ENCODE measurements at regions not wholly inside any gene's neighbourhood (a gene's known extent, or its start where the extent isn't known, plus 50 kb on each side); places are given as distances from the start of the nearest gene placed in this dataset.
"Not testable (repeated sequence)": the region's sequence is repeated elsewhere in the genome, so short reads cannot be mapped to it uniquely, and the experiment has no call there.

DNA sequence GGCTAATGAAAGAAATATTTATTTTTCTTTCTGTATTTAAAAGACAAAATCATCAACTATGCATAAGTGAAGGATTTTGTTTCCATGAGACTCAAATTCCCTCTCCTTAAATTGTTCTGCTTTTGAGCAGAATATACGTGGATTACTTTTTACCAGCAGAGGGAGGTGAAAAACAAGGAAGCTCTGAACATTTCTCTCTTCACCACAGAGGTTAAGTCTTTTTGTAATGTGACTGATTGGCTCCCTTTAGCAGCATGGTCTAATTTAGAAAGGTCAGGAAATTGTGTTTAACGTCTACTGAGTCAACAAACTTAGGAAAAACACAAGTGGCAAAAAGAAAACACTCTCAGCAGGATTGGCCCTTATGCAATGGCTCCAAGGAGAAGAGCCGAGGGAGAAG lies 55.1 kb upstream of the F9 start:
- DNase-seq = no peak

DNA sequence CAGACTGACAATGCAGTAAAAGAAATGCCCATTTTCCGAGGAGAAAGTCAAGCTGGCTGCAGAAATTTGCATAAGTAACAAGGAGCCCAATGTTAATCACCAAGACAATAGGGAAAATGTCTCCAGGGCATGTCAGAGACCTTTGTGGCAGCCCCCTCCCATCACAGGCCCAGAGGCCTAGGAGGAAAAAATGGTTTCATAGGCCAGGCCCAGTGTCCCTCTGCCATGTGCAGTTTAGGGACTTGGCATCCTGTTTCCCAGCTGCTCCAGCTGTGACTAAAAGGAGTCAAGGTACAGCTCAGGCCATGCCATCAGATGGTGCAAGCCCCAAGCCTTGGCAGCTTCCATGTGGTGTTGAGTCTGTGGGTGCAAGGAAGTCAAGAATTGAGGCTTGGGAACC lies 68.6 kb upstream of the F9 start:
- not testable (repeated sequence) for DNase-seq

DNA sequence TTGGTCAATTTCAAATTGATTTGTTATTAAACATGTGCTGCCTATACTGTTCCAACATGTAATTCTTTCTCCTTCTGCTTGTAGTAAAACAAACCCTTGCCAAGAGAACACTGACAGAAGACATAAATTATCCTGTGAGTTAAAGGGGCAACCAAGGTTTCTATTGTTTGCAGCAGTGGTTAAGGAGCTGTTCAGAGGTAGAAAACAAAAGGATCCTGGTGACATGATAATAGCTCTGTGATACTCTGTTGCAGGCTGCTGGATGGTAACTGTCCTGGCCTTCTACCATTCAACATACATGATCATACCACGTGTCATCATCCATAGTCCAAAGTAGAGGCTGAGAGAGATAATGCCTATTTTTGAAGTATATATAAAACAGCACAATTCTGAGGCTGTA lies 75.8 kb upstream of the F9 start:
- DNase-seq = no peak

DNA sequence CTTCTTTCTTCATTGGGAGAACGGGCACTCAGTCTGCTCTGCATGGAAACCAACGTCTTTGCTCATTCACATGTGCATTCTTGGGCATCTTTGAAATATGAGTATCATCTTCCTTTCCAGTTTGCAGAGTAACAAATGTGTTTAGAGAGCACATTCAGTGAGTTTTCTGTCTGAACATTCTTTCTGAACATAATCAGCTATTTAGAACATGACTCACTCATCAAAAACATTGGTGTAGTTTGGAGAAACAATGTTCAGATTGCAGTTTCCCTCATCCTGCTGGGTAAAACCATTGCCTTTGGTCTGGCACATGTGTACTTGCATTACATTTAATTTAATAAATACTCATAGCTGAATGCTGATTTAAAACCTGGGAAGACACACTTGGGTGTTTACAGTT lies 81.5 kb upstream of the F9 start:
- DNase-seq = no peak

DNA sequence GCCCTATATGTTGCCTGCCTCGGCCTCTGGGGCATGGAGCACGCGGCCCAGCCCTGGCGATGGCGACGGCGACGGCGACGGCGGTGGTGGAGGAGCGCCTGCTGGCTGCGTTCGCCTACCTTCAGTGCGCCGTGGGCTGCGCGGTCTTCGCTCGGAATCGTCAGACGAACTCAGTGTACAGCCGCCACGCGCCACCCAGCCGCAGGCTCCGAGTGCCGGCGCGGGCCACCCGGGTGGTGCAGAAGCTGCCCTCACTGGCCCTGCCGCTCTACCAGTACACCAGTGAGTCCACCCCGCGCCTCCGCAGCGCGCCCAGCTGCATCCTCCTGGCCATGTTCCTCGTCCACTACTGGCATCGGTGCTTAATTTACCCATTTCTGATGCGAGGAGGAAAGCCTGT lies 83.7 kb upstream of the F9 start:
- DNase-seq = no peak

DNA sequence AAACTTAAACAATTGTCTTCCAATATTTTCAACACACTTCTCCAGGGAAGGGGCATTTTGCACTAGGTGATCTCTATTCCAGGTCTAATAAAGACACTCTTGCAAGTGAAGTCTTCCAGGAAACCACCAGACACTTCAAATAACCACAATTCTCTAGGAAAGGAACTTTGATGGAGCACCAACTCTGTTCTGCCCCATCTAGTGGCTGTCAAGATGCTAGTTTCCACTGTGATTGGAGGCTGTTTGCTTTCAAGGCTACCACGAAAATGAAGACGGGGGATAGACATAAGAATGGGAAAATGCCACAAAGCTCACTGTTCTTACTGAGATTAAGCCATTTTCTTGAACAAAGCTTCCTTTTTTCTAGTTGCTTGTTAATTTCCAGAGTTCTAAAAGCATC lies 100.6 kb upstream of the F9 start:
- DNase-seq = no peak

DNA sequence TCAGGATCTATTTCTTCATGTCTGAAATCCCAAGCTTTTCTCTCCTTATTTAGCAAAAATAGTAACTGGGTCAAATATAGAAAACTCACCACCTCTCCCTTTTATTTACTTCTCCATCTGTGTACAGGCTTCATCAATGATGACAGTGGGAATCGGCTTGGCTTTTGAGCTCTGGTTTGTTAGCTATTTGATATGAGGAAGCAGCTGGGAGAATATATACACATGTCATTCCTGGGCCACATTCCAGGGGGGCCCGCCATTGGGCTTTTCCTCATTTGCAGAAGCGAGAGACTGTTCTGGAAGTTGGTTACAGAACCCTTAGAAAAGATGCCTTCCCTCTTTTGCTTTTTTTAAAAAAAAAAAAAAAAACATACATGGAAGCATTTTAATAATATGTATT lies 107.4 kb upstream of the F9 start:
- DNase-seq = no peak

DNA sequence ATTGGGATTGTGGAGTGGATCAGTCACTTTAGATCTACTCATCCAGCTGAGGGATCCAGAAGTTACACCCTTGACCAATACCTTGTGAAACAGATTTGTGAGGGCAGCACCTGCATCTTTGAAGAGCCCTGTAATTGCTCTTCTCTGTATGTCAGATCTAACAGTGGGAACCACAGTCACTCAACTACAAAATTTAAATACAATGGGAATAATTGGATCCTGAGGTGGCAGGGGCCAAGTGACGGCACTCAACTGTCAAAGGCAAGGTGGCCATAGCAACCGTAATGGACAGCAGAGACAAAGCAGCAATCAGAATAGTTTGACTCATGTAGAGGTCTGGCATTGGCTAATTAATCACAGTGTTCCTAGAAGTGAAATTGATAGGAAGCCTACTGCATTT lies 132.3 kb upstream of the F9 start:
- not testable (repeated sequence) for DNase-seq

DNA sequence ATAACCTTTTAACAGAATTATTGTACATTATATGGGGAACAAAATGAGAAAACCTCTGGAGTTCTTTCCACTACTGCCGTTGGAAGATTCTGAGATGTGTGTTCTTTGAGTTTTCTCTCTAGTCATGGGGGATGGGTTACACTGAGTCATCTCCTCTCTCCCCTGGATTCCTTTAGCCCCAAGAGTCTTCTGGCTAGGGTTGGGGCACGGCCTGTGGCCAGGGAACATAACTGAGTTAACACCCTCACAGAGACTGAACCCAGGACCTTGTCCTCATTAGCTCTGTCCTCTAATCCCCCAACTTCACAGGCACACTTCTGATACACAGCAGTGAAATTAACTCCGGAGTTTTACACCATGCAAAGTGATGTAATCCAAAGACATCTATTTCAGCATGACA lies 142.3 kb upstream of the F9 start:
- DNase-seq = no peak

DNA sequence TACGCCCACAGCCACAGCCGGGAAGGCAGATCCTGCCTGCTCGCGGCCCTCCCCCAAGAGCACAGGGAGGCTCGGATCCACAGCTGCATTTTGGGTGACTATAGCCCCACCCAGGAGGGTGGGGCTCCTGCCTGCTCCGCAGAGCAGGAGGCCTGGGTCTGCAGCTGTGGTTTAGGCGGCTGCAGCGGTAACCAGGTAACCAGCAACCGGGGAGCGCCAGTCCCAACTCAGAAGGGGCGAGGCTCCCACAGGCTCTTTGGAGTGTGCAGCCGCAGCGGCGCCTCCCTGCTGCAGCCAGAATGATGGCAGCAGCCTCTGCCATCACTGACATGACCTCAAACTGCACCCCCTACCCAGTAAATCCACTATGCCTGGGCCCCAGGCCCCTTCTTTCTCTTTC lies 148.0 kb upstream of the F9 start:
- no peak for DNase-seq

DNA sequence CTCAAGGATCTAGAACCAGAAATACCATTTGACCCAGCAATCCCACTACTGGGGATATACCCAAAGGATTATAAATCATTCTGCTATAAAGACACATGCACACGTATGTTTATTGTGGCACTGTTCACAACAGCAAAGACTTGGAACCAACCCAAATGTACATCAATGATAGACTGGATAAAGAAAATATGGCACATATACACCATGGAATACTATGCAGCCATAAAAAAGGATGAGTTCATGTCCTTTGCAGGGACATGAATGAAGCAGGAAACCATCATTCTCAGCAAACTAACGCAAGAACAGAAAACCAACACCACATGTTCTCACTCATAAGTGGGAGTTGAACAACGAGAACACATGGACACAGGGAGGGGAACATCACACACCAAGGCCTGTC lies 154.0 kb upstream of the F9 start:
- not testable (repeated sequence) for DNase-seq

DNA sequence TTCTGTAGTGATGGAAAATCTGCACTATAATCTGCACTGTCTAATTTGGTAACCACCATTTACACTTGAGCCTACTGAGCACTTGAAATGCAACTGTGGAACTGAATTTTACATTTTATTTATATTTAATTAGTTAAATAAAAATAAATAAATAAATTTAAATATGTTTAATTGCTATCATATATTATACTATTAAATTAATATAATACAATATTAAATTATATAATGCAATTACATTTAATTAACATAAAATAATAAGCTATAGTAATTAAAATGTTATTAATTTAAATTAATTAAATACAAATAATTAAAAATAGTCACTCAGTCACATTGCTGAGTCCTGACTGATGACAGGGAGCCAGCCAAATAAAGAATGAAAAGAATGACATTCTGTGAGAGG lies 170.2 kb upstream of the F9 start:
- DNase-seq = no peak

DNA sequence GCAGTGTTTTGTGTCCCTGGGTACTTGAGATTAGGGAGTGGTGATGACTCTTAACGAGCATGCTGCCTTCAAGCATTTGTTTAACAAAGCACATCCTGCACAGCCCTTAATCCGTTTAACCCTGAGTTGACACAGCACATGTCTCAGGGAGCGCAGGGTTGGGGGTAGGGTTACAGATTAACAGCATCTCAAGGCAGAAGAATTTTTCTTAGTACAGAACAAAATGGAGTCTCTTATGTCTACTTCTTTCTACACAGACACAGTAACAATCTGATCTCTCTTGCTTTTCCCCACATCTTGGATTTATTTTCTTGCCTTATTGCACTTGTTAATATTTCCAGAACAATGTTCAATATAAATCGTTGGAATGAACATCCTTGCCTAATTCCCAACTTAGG lies 187.9 kb upstream of the F9 start:
- not testable (repeated sequence) for DNase-seq

DNA sequence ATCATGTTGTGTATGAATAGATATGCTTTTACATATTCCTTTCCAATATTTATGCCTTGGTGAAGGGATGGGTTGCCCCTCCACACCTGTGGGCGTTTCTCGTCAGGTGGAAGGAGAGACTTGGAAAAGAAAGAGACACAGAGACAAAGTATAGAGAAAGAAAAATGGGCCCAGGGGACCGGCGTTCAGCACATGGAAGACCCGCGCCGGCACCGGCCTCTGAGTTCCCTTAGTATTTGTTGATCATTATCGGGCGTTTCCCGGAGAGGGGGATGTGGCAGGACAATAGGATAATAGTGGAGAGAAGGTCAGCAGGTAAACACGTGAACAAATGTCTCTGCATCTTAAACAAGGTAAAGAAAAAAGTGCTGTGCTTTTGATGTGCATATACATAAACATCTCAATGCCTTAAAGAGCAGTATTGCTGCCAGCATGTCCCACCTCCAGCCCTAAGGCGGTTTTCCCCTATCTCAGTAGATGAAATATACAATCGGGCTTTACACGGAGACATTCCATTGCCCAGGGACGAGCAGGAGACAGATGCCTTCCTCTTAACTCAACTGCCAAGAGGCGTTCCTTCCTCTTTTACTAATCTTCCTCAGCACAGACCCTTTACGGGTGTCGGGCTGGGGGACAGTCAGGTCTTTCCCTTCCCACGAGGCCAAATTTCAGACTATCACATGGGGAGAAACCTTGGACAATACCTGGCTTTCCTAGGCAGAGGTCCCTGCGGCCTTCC lies 188.5 kb upstream of the F9 start:
- DNase-seq = not testable (repeated sequence)

DNA sequence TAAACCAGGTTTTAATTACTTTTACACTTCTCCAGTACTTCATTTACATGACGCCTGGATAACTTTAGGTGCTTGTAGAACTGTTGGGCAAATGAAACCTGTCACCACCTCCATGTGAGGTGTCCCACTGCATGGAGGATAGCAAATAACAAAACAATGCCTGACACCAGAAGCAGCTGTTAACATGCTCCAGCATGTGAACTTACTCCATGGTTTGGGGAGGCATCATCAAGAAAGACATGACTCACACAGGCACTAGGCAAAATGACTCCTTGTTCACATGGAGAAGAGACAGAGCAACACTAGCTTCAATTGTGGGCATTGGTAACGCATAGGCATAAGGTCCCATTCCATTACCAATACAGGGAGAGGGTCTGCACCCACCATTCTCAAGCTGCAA lies 198.1 kb upstream of the F9 start:
- DNase-seq = no peak

DNA sequence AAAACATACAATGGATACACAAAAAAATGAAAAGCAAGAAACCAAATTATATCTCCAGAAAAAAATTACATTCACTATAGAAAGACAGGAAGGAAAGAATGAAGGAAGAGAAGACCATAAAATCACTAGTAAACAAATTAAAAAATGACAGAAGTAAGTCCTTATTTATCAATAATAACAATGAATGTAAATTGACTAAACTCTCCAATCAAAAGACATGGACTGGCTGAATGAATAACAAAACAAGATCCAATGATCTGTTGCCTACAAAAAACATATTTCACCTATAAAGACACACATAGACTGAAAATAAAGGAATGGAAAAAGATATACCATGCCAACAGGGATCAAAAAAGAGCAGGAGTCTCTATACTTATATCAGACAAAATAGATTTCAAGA lies 203.2 kb upstream of the F9 start:
- no peak for DNase-seq

DNA sequence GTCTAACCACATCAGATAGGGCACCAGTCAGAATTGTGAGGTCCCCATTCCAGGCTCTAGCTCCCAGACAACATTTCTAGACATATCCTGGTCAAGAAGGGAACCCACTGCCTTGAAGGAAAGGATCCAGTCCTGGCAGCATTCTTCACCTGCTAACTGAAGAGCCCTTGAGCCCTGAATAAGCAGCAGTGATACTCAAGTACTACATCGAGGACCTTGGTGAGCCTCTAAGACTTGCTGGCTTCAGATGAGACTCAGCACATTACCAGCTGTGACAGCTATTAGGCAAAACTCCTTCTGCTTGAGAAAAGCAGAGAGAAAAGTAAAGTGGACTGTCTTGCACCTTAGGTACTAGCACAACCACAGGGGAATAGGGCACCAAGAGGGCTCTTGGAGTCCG lies 205.8 kb upstream of the F9 start:
- DNase-seq = no peak

DNA sequence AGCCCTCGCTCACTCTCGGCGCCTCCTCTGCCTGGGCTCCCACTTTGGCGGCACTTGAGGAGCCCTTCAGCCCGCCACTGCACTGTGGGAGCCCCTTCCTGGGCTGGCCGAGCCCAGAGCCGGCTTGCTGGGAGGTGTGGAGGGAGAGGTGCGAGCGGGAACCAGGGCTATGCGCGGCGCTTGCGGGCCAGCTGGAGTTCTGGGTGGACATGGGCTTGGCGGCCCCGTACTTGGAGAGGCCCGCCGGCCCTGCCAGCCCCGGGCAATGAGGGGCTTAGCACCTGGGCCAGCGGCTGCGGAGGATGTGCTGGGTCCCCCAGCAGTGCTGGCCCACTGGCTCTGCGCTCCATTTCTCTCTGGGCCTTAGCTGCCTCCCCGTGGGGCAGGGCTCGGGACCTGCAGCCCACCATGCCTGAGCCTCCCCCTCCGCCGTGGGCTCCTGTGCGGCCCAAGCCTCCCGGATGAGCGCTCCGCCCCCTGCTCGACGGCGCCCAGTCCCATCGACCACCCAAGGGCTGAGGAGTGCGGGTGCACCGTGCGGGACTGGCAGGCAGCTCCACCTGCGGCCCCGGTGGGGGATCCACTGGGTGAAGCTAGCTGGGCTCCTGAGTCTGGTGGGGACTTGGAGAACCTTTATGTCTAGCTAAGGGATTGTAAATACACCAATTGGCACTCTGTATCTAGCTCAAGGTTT lies 209.7 kb upstream of the F9 start:
- DNase-seq = not testable (repeated sequence)

DNA sequence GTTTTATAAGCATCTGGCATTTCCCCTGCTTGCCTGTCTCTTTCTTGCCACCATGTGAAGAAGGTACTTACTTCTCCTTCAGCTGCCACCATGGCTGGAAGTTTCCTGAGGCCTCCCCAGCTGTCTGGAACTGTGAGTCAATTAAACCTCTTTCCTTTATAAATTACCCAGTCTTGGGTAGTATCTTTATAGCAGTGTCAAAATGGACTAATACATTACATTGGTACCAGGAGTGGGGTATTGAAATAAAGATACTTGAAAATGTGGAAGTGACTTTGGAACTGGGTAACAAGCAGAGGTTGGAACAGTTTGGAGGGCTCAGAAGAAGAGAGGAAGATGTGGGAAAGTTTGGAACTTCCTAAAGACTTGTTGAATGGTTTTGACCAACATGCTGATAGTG lies 223.9 kb upstream of the F9 start:
- not testable (repeated sequence) for DNase-seq

DNA sequence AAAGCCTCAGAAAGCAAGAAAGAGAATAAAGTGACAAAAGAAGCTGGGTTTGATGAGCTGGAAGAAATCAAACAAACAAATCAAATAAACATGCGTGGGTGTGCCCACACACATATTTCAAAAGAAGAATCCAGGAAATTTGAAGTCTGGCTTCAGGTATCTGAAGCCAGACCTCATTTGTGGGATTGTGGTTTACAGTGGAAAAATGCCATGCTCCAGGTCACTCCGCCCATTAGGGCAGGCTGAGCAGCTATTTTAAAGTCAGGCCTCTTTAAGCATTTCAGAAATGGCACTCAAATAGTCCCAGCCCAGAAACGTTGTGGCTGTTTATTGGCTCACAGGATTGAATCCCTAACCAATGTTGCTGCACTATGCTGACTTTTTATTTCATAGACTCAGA lies 226.1 kb upstream of the F9 start:
- no peak for DNase-seq

DNA sequence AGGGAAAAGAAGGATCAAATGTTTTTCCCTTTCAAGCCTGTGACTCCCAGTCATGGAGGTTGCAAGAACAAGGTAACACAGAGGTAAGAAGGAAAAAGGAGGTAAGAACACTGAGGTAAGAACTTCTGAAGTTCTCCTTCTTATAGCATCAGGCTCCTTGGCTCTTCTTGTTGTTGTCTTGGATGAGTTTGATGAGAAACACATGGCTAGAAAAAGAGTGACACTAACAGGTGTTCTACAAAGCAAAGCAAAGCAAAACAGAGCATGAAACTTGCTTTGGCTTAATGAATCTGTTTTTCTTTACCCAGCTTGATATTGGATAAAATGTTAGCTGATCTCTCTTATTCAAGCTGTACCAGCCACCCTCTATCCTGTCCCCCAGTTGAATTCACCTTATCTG lies 231.2 kb upstream of the F9 start:
- DNase-seq = no peak

DNA sequence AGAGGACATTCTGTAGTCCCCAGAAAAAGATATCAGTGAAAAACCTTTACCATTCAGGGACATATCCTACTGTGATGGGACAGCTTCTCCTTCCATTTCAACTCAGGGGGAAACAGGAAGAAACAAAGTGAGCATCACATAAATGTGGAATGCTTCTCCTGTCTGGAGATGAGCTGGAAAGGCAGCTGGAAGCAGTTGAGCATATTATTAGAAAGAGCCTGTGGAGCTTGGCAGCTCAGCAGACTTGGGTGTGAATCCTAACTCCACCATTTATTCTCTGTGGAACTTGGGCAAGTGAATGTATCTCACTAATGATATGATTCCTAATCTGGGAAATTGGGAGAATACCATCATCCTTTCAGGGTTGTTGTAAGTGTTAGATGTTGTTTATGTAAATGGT lies 232.1 kb upstream of the F9 start:
- no peak for DNase-seq

DNA sequence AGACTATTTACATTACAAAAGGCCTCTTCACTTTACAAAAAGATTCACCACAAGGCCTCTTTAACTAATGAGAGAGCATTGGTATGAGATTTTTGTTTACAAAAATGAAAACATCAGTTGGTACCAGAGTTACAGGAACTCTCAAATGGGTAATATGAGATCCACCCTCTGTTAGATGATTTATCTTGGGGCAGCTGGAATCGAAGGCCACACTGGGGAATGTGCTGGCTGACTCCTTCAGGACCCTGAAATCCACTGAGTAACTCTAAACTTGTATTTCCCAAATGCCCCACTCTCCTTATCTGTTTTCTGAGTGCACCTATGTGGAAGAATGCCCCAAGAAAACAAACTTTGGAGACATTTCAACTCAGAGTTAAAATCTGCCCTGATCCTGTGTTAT lies 232.9 kb upstream of the F9 start:
- DNase-seq = no peak

DNA sequence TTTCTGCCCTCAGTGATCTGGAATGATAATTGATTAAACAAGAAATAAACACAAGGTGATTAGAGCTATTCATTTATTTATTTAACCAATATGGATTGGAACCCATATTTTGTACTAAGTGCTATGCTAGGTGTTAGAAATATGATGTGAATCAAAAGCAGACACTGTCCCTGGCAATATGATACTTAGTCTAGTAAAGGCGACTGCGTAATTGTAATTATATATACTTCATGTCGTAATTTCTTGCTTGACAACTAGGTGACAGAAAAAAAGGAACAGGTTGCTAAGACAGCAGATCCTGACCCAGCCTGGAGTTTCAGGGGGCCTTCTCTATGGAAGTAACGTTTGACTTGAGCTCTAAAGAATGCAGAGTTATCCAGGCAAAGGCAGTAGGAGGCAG lies 236.5 kb upstream of the F9 start:
- no peak for DNase-seq

DNA sequence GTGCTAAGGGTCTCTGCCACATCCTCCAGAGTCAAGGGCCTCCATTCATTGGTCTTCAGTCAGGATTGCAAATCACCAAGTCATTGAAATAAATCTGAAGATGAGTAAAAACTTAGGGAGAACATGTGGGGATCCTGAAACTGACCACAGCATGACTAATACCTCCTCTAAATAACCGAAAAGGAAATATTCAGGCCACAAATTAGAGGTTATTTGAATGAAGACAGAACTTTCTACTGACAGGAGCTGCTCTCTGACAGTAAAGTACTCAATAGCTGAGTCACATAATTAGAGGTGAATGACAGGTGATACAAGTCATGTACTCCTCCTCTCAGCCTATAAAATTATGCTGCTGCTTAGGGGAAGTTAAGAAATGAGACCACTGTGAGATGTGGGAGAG lies 240.2 kb upstream of the F9 start:
- no peak for DNase-seq
